GM19351 (cell line): ENCODE measurements at regions not wholly inside any gene's neighbourhood (a gene's known extent, or its start where the extent isn't known, plus 50 kb on each side); places are given as distances from the start of the nearest gene placed in this dataset.

Experiments used
- ATAC-seq: cut with Tn5 transposase; IDR thresholded peaks from one replicate; pipeline ENCODE4 v1.9.1; 2021; ENCODE audit warnings: mild to moderate bottlenecking, moderate library complexity; ENCODE audit not compliant: unreplicated experiment

DNA sequence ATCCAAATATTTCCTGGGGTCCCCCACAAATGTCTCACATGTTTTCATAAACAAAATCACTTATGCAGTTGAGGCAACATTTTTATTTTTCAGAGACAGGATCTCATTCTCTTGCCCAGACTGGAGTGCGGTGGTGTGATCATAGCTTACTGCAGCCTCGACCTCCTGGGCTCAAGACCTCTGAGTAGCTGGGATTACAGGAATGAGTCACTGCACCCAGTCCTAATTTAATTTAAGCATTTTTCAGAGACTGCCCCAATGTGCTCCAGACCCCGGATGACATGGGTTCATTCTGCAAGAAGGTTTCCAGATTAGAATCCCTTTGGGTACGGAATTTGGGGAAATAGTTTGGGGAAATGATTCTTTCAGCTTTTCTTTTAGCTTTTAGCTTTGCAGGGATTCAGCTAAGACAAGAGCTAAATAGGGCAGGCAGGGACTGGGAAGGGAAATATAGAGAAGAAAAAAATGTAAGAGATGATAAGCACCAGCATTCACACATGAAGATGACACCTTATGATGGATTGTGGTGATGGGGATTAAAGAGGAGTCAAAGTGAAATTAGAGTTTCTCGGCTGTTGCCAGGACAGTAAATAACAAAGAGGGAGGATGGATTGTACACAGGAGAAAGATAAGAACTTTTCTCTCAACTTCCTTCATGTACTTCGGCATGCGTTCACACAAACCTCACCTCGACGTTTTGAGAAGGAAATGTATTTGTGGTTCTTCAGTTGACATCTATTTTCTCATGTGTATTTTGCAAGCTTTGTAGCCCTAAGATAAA, 169.4 kb upstream of the TAB2 start:
- ATAC-seq, result peak; percentile 59

DNA sequence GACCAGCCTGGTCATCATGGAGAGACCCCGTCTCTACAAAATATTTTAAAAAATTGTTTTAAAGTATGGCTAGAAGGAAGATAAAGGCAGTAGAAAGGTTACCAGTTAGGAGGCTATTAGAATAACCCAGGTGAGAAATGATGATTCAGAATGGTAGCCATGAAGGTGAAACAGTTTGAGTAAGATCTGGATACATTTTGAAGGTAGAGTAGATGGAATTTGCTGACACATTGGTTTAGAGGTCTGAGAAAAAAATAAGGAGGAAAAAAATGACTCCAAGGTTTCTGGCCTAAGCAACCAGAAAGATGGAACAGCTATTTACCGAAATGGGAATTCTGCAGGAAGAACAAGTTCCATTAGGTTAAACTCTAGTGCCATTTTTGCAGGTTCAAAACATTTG, 167.9 kb upstream of the TAB2 start:
- no peak for ATAC-seq

DNA sequence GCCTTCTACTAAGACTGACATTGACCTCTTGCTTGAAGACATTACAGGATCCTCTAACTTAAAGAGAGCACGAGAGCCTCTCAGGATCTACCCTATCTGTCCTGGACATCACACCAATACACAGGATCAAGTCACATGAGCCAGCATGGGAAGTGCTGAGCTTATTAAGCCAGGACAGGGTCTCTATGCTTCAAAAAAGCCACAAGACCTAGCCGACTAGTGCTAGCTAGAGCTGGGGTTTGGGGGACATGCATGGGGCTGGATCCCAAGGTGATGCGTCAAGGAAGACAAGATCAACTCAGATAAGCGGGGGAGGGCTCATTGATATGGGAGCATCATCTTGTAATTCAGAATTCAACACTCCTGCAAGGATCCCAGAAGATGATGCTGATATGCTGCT, 167.2 kb upstream of the TAB2 start:
- no peak for ATAC-seq

DNA sequence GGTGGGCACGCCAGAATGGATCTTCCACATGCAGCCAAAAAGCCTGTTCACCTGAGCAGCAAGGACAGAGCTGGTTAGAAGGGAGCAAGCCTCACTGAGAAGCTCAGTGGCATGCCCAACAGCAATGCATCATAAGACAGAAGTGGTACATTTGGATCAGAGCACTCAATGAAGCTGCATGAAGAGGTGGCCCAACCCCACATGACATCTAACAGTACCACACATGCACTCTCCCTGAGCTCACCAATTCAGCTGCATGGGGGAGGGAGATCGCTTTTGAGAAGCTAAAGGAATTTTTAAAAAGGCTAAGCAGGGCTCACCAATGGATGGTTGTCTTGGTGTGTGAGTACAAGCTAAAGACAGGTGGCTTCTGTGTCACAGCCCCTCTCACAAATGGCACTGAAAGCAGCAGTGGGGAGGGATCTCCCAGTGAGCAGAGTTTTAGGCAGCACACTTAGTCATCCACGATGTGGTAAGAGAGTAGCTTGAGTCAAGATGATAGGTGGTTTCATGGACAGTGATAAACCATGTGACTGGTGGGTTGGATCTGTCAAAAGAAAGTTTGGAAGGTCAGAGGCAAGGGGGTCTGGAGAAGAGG, 166.6 kb upstream of the TAB2 start:
- ATAC-seq, result no peak

DNA sequence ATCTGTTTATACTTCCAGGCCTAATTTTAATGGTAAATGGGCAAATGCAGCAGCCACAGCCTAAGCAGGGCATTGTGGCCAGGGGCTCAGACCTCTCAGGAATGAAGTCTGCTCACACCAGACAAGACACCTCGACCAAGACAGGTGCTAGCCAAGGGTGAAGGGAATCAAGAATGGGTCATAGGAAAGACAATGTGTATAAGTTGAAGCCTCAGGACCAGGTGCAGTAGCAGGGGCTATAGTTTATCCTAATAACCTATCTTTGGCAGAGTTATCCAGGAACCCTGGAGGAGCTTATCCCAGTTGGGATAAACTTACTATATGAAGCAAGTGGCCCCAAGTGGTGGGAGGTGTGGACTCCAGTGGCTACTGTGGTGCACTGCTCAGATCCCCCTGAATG, 165.0 kb upstream of the TAB2 start:
- no peak for ATAC-seq

DNA sequence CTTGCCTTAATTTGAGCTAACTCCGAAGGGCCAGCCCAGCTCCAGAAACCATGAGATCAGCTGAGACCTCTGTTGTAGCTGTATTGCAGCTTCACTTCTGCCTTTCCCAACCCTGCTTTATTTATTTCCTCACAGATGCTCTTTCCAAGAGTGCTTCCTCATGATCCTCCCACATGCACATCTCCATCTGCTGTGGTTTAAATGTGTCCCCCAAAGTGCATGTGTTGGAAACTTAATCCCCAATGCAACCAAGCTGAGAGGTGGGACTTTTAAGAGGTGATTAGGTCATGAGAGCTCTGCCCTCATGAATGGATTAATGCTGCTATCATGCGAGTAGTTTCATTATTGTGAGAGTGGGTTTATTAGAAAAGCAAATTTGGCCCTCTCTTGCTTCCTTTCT, 164.4 kb upstream of the TAB2 start:
- no peak for ATAC-seq

DNA sequence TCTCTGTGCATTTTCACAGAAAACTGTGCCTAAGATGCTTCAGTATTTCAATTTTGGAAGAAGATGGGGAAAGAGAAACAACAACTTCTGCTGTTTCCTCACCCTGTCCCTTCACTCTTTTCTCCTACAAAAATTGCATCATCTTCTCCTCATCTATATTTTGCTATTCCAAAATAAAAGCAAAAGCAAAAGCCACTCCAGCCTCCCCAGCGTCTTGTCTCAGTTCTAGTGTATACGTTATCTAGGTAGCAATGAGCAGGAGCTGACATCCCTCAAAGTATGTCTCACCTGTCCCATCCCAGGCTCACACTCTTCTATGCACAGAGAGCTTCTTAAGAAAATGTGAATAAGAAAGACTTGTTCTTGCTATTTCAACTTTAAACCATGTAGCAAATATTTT, 163.8 kb upstream of the TAB2 start:
- no peak for ATAC-seq

DNA sequence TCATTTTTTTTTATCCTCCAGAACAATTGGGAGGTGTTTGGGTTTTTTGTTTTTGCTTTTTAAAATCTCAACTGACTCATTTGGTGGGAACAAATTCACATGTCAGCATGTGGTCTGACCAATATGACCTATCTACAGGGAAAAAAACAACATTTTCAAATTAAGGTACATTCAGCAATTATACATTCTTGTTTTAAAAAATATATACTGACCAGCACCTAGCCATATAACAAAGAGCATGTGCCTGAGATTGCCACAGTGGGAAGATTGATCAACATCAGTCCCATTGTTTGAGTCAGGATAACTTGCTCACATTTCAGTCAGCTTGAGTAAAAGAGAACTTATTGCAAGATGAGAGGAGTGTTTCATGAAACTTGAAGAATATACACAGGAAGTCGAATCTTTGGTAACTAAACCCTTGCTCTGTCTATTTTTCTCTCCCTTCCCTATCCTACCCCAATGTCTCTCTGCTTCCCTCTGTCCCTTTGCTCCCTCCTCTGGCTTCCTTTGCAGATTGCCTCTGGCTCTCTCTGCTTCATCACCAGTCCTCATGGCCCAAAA, 163.2 kb upstream of the TAB2 start:
- no peak for ATAC-seq

DNA sequence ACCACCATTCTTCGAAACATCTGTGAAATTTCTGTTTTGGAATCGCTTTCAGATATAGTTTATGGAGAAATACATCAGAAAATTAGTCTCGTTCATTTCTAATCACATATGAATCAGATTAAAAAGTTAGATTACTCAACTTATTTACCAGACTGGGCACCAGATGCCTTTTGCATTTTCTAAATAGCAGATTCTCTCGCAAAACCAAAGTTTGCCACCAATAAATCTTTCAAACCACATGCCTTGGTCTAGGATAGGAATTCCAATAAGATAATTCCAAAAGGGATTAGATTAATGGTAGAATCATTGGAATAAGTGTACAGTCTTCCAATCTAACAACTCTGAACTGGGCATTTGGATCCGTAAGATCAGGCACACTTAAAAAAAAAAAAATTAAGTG, 160.4 kb upstream of the TAB2 start:
- ATAC-seq, result no peak

DNA sequence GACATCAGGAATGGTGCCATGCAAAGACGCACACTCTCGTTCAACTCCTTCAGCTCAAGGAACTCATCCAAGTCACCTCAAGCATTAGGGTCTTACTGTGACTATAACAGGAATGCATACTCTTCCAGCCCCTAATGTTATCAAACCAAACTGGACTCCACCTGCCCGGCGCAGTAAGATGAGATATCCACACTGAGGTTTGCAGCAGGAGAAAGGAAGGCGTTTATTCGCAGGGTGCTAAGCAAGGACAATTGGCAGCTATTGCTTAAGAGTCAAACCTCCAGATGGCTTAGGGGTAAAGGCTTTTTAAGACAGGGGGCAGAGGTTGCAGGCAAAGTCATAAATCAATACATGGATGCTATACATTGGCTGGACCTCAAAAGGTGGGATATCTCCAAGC, 159.4 kb upstream of the TAB2 start:
- no peak for ATAC-seq

DNA sequence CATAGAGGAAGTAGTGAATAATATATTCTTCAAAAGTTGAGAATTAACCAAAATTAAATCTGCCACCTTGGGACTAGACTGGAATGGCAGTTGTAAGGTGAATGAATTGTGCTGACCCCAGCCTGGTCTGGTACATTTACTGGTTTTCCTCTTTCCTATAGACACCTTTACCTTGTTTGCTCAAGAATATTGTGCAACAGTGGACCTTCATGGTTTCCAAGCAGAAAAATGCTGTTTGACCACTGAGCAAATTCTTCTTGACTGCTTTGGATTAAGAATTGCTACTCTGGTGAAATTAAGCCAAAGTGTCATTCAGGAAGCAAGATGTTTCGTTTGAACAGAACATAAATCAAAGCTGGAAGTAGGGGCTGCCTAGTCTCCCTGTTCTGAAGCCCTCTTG, 156.6 kb upstream of the TAB2 start:
- no peak for ATAC-seq

DNA sequence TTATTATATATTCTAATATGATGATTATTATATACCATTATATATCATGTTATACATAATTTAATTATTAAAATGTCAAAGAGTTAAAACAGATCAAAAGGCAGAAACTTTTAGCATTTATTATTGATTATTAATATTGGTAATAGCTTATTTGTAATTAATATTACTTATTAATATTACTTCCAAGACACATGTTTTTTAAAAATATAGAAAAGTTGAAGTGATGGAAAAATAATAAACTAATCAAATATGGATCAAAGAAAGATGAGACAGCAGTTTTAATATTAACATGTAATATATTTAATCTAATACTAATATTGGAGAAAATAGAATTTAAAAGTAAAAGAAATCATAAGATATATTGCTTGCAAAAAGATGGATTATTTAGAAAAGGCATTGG, 154.6 kb upstream of the TAB2 start:
- no peak for ATAC-seq

DNA sequence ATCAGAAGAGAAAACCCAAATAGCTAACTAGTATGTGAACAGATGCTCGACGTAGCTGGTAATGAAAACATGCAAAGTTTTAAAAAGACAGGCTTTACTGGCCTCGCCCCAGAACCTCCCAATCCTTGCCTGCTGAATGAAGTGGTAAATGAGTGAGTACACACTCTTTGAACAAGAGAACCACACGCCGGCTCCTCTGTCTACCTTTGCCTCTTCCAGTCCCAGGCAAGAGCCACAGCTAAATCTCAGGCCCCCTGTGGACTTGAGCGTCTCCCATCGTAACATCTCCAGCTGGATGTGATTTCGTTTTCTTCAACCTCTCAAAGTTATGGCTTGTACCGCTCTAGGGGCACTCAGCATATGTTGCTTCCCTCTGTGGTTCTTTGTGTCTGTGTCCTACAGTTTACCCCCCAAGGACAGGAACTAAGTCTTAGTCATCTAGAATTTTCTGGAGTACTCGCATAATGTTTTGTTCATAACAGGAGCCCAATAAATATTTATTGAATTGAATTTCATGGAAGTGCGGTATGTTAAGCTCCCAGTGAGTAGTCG, 153.2 kb upstream of the TAB2 start:
- ATAC-seq, result no peak

DNA sequence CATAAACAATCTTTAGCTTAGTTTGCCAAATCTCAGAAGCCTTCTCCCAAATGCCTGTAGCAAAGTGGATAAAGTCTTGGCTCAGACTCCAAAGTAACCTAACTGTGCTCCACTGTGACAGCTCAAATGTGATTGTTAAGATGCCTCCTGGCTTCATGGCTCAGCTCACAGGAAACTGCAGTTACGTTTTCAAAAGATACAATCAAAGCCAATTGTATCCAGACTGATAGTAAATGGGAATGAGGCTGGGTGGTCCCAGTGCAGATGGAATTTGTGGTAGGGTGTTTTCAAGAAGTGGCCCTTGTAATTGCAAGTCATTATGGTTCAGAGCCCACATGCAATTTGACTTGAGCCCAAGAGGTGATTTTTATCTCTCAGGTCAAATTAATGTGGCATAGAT, 151.2 kb upstream of the TAB2 start:
- ATAC-seq, result no peak

DNA sequence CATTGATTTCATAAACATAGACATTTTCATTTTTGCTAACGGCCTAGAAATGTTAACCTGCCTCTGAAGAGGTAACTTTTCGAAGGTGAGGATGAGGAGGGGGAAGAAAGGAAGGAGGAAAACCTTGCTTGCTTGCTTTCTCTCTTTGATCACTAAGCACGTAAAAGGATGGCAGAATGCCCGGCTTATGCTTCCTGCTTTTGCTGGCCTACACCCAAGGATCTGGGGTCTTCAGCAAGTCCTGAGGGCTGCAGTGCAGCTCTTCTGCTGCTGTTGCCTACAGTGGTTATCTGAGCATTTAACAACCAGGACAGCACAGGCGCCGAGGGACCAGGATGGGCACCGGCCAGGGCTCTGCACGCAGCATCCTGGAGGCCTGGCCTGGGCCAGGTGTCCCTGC, 150.8 kb upstream of the TAB2 start:
- no peak for ATAC-seq

DNA sequence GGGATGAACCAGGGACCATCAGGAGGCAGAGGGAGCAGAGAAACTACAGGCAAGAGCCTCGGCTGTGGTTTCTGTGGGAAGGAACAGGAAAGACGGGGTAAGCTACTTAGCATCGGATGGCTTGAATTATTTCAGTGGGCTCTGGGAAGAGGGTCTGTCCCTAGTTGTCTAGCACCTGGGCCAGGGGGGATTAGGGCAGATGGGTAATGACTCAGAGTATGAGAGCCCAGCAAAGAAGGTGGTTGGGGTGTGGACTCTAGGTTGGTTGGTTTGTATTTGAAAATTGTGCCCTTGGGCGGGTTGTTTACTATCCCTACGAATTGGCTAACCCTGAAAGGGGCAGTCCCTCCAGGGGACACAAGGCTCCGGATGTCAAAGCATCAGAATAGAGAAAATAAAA, 148.5 kb upstream of the TAB2 start:
- no peak for ATAC-seq

DNA sequence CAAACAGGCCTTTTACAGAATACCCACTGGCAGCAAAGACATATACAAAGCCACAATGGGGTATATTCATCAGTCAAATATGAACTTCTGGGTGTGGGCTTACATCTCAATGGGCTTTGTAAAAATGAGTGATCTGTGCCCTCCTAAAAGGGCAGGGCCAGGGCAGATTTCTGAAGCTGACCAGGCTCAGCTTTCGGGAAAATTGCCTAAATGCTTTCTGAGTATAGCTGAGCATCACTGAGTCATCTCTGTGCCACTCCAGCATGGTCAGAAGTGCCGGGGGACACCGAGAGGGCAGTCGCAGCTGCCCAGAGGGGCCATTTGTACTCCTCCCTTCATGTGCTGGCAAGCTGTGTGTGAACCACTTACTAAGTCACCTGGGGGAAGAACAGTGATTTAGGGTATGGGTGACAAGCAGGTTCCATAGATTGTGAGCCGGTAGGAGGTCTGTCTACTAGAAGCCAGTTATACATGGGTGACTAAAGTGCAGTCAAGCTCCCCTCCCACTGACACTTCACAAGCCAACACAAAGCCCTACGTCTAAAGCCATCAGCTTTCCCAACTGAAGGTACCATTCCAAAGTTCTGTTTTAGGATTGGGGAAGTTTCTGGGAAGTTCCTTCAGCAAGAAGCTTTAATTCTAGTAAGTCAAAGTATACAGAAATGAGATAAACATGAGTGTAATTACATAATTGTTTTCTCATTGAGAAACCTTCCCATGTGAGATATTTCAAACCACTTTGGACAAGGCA, 147.6 kb upstream of the TAB2 start:
- ATAC-seq, result no peak

DNA sequence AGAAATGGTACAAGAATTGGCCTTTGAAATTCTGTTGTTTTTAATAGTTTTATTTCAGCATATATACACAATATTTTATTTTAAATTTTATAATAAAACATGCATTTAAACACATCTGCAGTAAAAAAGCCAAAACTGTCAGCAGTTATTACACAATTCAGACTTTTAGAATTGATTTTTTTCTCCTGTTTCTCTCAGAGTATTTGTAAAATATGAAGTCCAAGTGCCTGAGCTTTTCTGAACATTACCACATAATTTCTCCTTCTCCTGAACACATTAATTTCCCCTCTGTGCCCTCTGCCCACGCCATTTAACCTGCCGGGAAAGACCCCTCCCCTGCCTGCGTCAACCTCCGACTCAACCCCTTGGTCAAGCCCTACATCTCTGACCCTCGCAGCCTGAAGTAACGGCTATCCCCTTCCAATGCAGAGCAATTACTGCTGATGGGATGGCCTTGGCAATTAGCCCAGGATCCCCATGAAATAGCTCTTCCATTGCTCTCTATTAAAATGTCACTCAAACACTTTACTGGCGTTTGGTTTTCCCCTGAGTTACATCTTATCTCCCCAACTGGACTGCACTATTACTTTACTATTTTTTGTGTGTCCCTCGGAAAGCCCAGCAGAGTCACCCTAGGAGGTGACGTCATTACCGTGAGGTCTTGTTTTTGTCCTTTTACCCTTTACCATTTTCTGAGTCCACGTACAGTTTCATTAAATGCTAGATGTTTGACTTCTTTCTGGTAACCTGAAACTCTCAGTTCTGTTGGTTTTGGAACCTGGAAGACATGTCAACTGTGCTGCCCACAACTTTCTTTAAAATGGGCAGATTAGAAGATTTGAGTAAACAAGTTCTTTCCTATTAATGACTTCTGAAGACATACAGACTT, 146.7 kb upstream of the TAB2 start:
- peak; percentile 58 for ATAC-seq

DNA sequence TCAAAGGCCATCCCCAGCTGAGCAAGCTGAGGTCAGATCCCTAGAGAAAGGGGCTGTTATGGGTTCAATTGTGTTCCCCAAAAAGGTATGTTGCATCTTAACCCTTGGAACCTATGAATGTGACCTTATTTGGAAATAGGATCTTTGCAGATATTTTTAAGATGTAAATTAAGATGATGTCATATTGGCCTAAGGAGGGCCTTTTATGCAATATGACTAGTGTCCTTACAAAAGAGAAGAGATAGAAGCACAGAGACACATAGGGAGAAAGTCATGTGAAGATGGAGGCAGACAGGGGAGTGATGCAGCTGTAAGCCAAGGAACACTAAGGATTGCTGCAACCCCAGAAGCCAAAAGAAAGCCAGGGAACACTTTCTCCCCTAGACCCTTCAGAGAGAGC, 144.3 kb upstream of the TAB2 start:
- no peak for ATAC-seq

DNA sequence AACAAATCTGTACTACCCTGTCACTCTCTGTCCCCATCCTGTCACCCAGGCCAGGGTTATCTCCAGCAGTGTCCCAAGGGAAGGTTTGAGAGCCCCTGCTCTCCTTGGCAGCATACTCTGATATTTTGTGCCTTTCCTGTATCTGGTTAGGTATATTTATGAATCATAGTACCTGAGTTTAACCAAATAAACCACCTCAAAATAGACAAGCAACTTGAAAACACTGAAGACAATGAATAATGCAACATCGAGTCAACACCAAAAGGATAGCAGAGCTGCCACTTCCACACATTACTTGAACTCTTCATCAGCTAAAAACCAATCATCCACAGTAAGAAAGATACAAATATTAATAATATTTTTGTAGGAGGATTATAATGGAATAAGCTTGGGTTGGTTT, 142.6 kb upstream of the TAB2 start:
- no peak for ATAC-seq
